GM23338 (cell line): ENCODE measurements at regions not wholly inside any gene's neighbourhood (a gene's known extent, or its start where the extent isn't known, plus 50 kb on each side); places are given as distances from the start of the nearest gene placed in this dataset.

Experiments used
- CREB1 ChIP-seq: fragments of 250-450 bp; sonication (Bioruptor Pico); IDR thresholded peaks from 2 replicates; pipeline ENCODE4 v1.5.0; 2020; ENCODE audit warnings: low read depth, mild to moderate bottlenecking, moderate library complexity
- CTCF ChIP-seq, 2 experiments: fragments of 200-600 bp in 1 of 2; sonication (generic) in 1 of 2; conservative IDR thresholded peaks; 2 replicates each; pipeline versions ENCODE4 v1.5.1 to v1.6.1; 2016 to 2017; ENCODE audit warnings: antibody characterized with exemption in 2 of 2, low read depth in 2 of 2, mild to moderate bottlenecking in 2 of 2, moderate library complexity in 1 of 2
- EZH2 ChIP-seq: fragments of 200-600 bp; sonication (generic); IDR thresholded peaks from one replicate; pipeline ENCODE4 v1.8.0; 2017; ENCODE audit warnings: antibody characterized with exemption, mild to moderate bottlenecking, low read depth; ENCODE audit not compliant: unreplicated experiment
- EZH2phosphoT487 ChIP-seq: fragments of 200-600 bp; sonication (generic); IDR thresholded peaks from one replicate; pipeline ENCODE4 v1.8.1; 2018; ENCODE audit warnings: antibody characterized with exemption; ENCODE audit not compliant: unreplicated experiment
- JUNB ChIP-seq: IDR thresholded peaks from one replicate; pipeline ENCODE4 v1.6.1; 2016; ENCODE audit warnings: antibody characterized with exemption; ENCODE audit not compliant: unreplicated experiment
- NANOG ChIP-seq: IDR thresholded peaks from 2 replicates; pipeline ENCODE4 v1.6.1; 2016; ENCODE audit warnings: antibody characterized with exemption, borderline replicate concordance
- POLR2AphosphoS5 ChIP-seq: IDR thresholded peaks from 2 replicates; pipeline ENCODE4 v1.6.1; 2016; ENCODE audit warnings: antibody characterized with exemption, low read depth
- STAT1 ChIP-seq: IDR thresholded peaks from one replicate; pipeline ENCODE4 v1.6.1; 2016; ENCODE audit warnings: antibody characterized with exemption; ENCODE audit not compliant: unreplicated experiment
- ZNF114 ChIP-seq: fragments of 250-450 bp; sonication (Bioruptor Pico); IDR thresholded peaks from 2 replicates; pipeline ENCODE4 v1.5.0; 2020; ENCODE audit warnings: mild to moderate bottlenecking, moderate library complexity
- ZNF331 ChIP-seq: fragments of 250-450 bp; sonication (Bioruptor Pico); IDR thresholded peaks from 2 replicates; pipeline ENCODE4 v1.5.0; 2020; ENCODE audit warnings: low read depth, mild to moderate bottlenecking, moderate library complexity
- TF ChIP-seq, protein P1 (sequence below): IDR thresholded peaks from one replicate; pipeline ENCODE4 v1.6.1; 2018; ENCODE audit warnings: antibody characterized with exemption; ENCODE audit not compliant: unreplicated experiment
- TF ChIP-seq, protein P2 (sequence below): fragments of 250-450 bp; sonication (Bioruptor Pico); IDR thresholded peaks from 2 replicates; pipeline ENCODE4 v1.5.0; 2020; ENCODE audit warnings: mild to moderate bottlenecking, moderate library complexity

DNA sequence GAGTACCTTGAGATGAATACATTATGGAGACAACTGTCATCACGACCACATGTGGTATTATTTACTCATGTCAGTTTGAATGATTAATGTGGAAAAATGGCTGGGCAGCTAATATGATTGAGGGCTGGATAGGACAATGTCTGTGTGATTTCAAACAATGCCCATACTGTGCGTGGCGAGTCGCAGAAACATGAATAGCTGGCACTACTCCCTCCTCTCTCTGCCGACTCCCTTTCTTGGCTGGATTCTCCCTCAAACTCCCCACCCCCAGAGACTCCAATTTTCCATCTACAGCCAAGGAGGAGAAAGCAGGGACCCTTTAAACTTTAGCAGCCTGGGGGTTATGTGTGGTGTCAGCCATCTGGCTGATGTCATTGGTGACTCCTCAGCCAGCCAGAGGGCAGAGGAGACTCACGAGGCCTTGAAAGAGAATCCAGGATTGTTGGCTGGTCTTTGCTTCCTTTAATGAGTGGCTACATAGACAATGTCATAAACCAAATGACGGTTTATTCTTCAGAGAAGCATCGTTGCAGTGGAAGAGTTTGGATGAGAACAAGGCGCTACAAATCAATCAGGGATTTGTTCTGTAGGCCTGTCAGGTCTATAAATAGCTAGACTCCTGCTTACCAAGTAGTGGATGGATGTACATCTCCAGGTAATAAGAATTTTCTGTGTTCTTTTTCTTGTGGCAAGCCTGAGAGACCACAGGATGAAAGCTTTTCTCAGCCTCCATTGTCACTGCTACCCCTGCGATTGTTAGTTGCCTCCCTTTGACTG is 165.6 kb downstream of the DLEU7 start:
- TF ChIP-seq CTCF (conservative IDR thresholded peaks at IDR 0.05; ENCODE audit: low read depth in 2 of 2) (no peak), POLR2AphosphoS5 (no peak), JUNB (no peak), EZH2 (no peak), EZH2phosphoT487 (no peak), CREB1 (CRISPR knock-in tag) (no peak), NANOG (no peak), STAT1 (no peak), ZNF331 (CRISPR knock-in tag) (no peak), ZNF114 (CRISPR knock-in tag) (no peak)
- TF ChIP-seq, protein P1, sequence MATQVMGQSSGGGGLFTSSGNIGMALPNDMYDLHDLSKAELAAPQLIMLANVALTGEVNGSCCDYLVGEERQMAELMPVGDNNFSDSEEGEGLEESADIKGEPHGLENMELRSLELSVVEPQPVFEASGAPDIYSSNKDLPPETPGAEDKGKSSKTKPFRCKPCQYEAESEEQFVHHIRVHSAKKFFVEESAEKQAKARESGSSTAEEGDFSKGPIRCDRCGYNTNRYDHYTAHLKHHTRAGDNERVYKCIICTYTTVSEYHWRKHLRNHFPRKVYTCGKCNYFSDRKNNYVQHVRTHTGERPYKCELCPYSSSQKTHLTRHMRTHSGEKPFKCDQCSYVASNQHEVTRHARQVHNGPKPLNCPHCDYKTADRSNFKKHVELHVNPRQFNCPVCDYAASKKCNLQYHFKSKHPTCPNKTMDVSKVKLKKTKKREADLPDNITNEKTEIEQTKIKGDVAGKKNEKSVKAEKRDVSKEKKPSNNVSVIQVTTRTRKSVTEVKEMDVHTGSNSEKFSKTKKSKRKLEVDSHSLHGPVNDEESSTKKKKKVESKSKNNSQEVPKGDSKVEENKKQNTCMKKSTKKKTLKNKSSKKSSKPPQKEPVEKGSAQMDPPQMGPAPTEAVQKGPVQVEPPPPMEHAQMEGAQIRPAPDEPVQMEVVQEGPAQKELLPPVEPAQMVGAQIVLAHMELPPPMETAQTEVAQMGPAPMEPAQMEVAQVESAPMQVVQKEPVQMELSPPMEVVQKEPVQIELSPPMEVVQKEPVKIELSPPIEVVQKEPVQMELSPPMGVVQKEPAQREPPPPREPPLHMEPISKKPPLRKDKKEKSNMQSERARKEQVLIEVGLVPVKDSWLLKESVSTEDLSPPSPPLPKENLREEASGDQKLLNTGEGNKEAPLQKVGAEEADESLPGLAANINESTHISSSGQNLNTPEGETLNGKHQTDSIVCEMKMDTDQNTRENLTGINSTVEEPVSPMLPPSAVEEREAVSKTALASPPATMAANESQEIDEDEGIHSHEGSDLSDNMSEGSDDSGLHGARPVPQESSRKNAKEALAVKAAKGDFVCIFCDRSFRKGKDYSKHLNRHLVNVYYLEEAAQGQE = no peak
- TF ChIP-seq, protein P2, sequence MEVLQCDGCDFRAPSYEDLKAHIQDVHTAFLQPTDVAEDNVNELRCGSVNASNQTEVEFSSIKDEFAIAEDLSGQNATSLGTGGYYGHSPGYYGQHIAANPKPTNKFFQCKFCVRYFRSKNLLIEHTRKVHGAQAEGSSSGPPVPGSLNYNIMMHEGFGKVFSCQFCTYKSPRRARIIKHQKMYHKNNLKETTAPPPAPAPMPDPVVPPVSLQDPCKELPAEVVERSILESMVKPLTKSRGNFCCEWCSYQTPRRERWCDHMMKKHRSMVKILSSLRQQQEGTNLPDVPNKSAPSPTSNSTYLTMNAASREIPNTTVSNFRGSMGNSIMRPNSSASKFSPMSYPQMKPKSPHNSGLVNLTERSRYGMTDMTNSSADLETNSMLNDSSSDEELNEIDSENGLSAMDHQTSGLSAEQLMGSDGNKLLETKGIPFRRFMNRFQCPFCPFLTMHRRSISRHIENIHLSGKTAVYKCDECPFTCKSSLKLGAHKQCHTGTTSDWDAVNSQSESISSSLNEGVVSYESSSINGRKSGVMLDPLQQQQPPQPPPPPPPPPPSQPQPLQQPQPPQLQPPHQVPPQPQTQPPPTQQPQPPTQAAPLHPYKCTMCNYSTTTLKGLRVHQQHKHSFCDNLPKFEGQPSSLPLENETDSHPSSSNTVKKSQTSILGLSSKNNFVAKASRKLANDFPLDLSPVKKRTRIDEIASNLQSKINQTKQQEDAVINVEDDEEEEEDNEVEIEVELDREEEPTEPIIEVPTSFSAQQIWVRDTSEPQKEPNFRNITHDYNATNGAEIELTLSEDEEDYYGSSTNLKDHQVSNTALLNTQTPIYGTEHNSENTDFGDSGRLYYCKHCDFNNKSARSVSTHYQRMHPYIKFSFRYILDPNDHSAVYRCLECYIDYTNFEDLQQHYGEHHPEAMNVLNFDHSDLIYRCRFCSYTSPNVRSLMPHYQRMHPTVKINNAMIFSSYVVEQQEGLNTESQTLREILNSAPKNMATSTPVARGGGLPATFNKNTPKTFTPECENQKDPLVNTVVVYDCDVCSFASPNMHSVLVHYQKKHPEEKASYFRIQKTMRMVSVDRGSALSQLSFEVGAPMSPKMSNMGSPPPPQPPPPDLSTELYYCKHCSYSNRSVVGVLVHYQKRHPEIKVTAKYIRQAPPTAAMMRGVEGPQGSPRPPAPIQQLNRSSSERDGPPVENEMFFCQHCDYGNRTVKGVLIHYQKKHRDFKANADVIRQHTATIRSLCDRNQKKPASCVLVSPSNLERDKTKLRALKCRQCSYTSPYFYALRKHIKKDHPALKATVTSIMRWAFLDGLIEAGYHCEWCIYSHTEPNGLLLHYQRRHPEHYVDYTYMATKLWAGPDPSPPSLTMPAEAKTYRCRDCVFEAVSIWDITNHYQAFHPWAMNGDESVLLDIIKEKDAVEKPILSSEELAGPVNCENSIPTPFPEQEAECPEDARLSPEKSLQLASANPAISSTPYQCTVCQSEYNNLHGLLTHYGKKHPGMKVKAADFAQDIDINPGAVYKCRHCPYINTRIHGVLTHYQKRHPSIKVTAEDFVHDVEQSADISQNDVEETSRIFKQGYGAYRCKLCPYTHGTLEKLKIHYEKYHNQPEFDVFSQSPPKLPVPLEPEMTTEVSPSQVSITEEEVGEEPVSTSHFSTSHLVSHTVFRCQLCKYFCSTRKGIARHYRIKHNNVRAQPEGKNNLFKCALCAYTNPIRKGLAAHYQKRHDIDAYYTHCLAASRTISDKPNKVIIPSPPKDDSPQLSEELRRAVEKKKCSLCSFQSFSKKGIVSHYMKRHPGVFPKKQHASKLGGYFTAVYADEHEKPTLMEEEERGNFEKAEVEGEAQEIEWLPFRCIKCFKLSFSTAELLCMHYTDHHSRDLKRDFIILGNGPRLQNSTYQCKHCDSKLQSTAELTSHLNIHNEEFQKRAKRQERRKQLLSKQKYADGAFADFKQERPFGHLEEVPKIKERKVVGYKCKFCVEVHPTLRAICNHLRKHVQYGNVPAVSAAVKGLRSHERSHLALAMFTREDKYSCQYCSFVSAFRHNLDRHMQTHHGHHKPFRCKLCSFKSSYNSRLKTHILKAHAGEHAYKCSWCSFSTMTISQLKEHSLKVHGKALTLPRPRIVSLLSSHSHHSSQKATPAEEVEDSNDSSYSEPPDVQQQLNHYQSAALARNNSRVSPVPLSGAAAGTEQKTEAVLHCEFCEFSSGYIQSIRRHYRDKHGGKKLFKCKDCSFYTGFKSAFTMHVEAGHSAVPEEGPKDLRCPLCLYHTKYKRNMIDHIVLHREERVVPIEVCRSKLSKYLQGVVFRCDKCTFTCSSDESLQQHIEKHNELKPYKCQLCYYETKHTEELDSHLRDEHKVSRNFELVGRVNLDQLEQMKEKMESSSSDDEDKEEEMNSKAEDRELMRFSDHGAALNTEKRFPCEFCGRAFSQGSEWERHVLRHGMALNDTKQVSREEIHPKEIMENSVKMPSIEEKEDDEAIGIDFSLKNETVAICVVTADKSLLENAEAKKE (CRISPR knock-in tag) = no peak
